Anterior cingulate cortex (tissue), 58 donors: ENCODE measurements at regions not wholly inside any gene's neighbourhood (a gene's known extent, or its start where the extent isn't known, plus 50 kb on each side); places are given as distances from the start of the nearest gene placed in this dataset.

Experiments used
- DNase-seq, 58 donors: peaks; one replicate each; lab custom pipeline; 2025; lab: John Stamatoyannopoulos, UW

GRCh38 chr11:77530879-77531278, 57.0 kb upstream of the PAK1 start:
- no peak for DNase-seq

- no peak for DNase-seq
Observed at GRCh38 chr11:77529685-77530084, 55.8 kb upstream of the PAK1 start.

- peak in 11 of 58 donors; percentile 8 to 67 (median 27) for DNase-seq
Observed at GRCh38 chr11:77525455-77526091, 51.7 kb upstream of the PAK1 start.

- no peak for DNase-seq
Observed at GRCh38 chr11:77524539-77524938, 50.6 kb upstream of the PAK1 start.

- DNase-seq = no peak
Observed at GRCh38 chr11:77523712-77524111, 49.8 kb upstream of the PAK1 start.
